Coronary artery (tissue), 2 donors: ENCODE measurements at regions not wholly inside any gene's neighbourhood (a gene's known extent, or its start where the extent isn't known, plus 50 kb on each side); places are given as distances from the start of the nearest gene placed in this dataset.

Experiments used
- DNase-seq: peaks from one replicate; pipeline ENCODE4 v3.0.0-alpha.2; 2017; ENCODE audit warnings: low spot score
- H3K27ac ChIP-seq, 2 donors: fragments of 200-600 bp; sonication (generic); one replicate each; pipeline ENCODE4 v1.5.1; 2016 to 2019
- H3K4me3 ChIP-seq: fragments of 200-600 bp; sonication (generic); 2 replicates; pipeline ENCODE4 v1.5.1; 2016; ENCODE audit warnings: mild to moderate bottlenecking, moderate library complexity
- TF ChIP-seq, protein P1 (sequence below): fragments of 200-600 bp; sonication (generic); IDR thresholded peaks from one replicate; pipeline ENCODE4 v1.5.1; 2019; ENCODE audit warnings: antibody characterized with exemption

DNA sequence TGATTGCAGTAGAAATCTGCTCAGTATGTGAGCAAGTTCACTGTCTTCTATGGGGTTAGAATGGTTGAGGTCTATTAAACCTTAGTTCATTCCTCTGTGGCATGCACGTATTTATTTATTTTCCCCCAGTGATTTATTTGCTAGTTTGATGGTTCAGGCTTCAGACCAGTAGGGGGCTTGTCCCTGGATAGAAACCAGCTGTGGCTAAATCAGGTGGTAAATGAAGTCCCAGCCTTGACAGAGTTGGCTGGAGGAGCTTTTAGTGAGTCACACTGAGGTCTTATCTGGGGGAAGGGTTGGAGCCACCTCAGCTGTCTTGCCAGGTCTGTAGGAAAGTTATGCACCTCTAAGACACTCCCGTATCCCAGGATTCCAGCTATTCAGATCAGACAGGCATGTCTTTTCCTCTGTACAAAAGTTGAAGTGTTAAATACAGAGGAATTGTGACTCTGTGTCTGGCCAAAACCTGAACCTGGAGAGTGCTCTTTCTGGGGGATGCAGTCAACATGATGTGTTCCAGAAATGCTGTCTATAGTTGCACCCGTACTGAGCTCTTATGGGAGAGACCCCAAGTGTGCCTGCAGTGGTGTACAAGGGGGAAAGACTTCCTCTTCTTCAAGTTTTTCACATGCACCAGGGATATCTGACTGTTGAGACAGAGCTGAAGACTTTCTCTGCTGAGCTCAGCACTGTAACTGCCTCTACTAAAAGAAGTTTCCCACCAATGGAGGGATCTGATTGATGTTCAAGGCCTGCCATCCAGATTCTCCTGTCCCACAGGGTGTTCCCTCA lies 1322.1 kb downstream of the TMEM121 start:
- no peak overlapping the region for H3K27ac ChIP-seq
- DNase-seq = no peak
- TF ChIP-seq, protein P1, sequence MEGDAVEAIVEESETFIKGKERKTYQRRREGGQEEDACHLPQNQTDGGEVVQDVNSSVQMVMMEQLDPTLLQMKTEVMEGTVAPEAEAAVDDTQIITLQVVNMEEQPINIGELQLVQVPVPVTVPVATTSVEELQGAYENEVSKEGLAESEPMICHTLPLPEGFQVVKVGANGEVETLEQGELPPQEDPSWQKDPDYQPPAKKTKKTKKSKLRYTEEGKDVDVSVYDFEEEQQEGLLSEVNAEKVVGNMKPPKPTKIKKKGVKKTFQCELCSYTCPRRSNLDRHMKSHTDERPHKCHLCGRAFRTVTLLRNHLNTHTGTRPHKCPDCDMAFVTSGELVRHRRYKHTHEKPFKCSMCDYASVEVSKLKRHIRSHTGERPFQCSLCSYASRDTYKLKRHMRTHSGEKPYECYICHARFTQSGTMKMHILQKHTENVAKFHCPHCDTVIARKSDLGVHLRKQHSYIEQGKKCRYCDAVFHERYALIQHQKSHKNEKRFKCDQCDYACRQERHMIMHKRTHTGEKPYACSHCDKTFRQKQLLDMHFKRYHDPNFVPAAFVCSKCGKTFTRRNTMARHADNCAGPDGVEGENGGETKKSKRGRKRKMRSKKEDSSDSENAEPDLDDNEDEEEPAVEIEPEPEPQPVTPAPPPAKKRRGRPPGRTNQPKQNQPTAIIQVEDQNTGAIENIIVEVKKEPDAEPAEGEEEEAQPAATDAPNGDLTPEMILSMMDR = no peak
- H3K4me3 ChIP-seq = no peak overlapping the region

DNA sequence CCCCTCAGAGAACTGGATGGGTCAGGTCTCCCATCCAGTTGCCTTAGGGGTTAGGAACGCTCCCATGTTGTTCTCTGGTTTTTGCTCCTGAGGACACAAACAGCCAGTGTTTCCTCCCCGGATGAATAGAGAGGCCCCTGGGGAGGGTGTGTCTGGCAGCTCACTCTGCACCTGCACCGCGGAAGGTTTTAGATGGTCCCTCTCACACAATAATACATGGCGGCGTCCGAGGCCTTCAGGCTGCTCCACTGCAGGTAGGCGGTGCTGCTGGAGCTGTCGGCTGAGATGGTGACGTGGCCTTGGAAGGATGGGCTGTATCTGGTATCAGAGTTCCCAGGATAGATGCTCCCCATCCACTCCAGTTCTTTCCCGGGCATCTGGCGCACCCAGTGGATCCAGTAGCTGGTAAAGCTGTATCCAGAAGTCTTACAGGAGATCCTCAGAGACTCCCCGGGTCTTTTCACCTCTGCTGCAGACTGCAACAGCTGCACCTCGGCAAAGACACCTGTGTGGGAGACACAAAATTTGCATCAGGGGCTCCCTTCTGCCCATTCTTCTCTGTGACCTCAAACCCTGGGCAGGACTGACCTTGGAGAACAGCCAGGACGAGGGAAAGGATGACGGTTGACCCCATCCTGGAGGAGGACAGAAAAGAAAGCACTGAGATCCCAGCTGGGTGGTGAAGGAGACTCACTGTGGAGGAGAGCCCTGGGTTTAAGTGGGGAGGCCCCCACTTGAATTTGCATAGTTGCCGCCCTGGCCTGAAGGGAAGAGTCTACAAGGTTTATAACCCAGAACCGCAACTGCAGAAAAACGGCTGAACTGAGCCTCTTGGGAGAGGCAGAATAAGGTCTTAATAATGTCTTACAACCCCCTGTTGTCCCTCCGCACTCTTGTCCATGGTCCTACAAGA lies 1324.8 kb downstream of the TMEM121 start:
- Histone ChIP-seq H3K4me3 (no peak overlapping the region), H3K27ac (no peak overlapping the region)
- TF ChIP-seq, protein P1 = no peak
- DNase-seq = no peak

DNA sequence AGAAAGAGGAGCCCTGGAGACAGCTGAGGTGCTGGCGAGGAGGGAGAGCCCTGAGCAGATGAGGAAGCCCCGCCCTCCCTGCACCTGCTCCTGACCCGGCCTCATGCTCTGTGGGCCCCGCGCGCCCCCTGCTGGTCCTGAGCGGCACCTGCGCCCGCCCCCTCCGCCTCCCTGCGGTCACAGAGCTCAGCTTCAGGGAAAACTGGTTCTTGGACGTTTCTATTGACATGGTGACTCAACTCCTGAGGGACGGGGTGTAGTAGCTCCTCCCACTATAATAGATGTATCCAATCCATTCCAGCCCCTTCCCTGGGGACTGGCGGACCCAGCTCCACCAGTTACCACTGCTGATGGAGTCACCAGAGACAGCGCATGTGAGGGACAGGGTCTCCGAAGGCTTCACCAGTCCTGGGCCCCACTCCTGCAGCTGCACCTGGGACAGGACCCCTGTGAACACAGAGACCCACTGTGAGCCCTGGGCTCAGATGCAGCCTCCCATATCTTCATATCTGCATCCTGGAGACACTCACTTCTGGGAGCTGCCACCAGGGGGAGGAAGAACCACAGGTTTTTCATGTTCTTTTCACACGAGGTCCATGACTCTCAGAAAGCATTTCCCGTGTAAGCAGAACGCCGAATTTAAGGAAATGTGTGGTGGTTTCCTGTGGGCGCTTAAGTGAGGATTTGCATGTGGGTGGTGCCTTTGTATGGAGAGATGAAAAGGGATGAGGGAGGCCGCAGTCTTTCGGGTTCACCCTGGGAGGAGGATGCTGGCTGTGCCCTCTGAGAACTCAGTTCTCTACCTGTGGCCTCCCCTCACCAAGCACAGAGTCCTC lies 1346.4 kb downstream of the TMEM121 start:
- TF ChIP-seq, protein P1 = no peak
- H3K27ac ChIP-seq = no peak overlapping the region
- DNase-seq = no peak
- no peak overlapping the region for H3K4me3 ChIP-seq

DNA sequence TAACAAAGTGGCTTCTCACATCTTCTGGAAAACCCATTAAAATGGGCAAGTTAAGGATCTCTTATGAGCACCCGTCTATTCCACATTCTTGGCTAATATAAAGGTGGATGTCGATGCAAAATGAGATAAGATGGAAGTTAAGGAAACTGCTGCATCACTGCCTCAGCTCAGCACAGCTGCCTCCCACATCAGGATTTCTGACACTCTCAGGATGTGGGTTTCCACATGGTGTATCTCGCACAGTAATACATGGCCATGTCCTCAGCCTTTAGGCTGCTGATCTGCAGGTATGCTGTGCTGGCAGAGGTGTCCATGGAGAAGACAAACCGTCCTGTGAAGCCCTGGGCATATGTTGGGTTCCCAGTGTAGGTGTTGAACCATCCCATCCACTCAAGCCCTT lies 1348.0 kb downstream of the TMEM121 start:
- TF ChIP-seq, protein P1 = no peak
- DNase-seq = no peak
- Histone ChIP-seq H3K27ac (no peak overlapping the region), H3K4me3 (no peak overlapping the region)

DNA sequence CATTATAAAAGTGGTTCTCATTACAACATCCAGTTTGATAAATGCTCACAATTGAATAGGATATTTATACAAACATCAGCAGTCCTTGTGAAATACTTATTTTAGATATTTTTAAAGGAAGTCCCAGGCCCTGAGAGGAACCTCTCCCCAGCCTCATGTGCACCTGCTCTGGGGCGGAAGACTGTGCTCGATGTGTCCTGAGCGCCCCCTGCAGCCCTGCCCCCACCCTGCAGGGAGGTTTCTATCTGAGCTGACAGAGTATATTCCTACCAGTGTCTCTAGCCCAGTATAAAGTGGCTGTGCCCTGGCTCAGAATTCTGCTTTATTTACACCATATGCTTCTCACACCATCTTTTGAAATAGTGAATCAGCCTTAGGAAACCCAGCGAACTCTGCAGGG lies 1349.1 kb downstream of the TMEM121 start:
- TF ChIP-seq, protein P1 = no peak
- DNase-seq = no peak
- no peak overlapping the region for H3K4me3 ChIP-seq
- no peak overlapping the region for H3K27ac ChIP-seq

DNA sequence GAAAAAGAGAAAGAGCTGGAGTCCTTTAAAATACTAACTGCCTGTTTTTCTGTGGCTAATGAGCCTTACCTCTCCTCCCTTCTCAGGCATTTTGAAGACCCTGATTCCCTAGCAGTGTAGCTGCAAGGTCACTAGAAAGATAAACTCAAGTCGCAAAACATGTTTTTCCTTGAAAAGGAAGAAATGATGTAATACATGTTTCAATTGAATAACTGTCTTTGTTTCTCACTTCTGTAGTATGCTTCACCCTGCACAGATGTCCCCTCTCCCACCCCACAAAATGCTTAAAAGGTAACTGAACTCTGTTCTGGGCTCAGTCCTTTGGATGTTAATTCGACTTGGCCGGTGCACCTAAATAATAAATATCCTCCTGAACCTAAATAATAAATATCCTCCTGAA lies 1350.3 kb downstream of the TMEM121 start:
- TF ChIP-seq, protein P1 = no peak
- no peak overlapping the region for H3K27ac ChIP-seq

More for the DNA sequence above, 1350.3 kb downstream of the TMEM121 start:
- H3K4me3 ChIP-seq = no peak overlapping the region
- no peak for DNase-seq
